HepG2 (cell line): ENCODE measurements at regions not wholly inside any gene's neighbourhood (a gene's known extent, or its start where the extent isn't known, plus 50 kb on each side); places are given as distances from the start of the nearest gene placed in this dataset.

ENCODE experiments used
- ATAC-seq: fragments of 200-7000 bp; cut with Tn5 transposase; 3 replicates; pipeline ENCODE4 v1.9.1; 2020; ENCODE audit warnings: mild to moderate bottlenecking, moderate library complexity
- BruUV-seq: library from RNA; stranded (reverse); fragments of 400-500 nt; replicated peaks from 2 replicates; lab custom pipeline; 2021; lab: Mats Ljungman, UMichigan
- CTCF ChIA-PET: fragments of 300-600 bp; formaldehyde crosslinking; extraction: SDS; loops from one replicate; lab custom pipeline; 2021; ENCODE audit warnings: low total read pairs, inconsistent platforms, low intra/inter-chr PET ratio; lab: Yijun Ruan, JAX
- POLR2A ChIA-PET: fragments of 350-600 bp; sonication (Branson Sonifier 250); formaldehyde crosslinking; loops from one replicate; lab custom pipeline; 2020; ENCODE audit warnings: antibody characterized with exemption, inconsistent platforms; lab: Yijun Ruan, JAX
- DNase-seq: peaks from one replicate; pipeline ENCODE4 v3.0.0-alpha.2; 2015; ENCODE audit warnings: low spot score
- FAIRE-seq: peaks from 3 replicates; lab custom pipeline; 2011; peaks lifted over from hg19 to GRCh38; lab: Jason Lieb, UNC
- H2AFZ ChIP-seq: one replicate; pipeline ENCODE4 v1.6.1; 2011; ENCODE audit warnings: low read length, inconsistent platforms
- H3K27ac ChIP-seq: fragments of 300-600 bp; 3 replicates; pipeline ENCODE4 v1.8.0; 2011; ENCODE audit warnings: mixed run types, mild to moderate bottlenecking, mixed read lengths, low read length, inconsistent platforms; ENCODE audit not compliant: insufficient read depth; ENCODE audit errors: extremely low read length
- H3K27me3 ChIP-seq, 2 experiments: fragments of 200-600 bp in 1 of 2; 2 replicates in 1 of 2; 3 replicates in 1 of 2; pipeline versions ENCODE4 v1.6.0 to v1.8.0; 2011; ENCODE audit warnings: low read length in 2 of 2, mild to moderate bottlenecking in 2 of 2, moderate library complexity in 2 of 2, inconsistent platforms in 1 of 2; ENCODE audit not compliant: insufficient read depth in 2 of 2, control insufficient read depth in 1 of 2
- H3K36me3 ChIP-seq, 2 experiments: fragments of 200-600 bp in 1 of 2; replicated peaks in 1 of 2; 2 replicates in 1 of 2; 3 replicates in 1 of 2; pipeline versions ENCODE4 v1.5.1 to v1.8.0; 2011; ENCODE audit warnings: low read length in 2 of 2, inconsistent platforms in 1 of 2; ENCODE audit not compliant: insufficient read depth in 2 of 2, control insufficient read depth in 1 of 2
- H3K4me1 ChIP-seq: 2 replicates; pipeline ENCODE4 v1.5.1; 2012; ENCODE audit warnings: low read length, inconsistent platforms; ENCODE audit not compliant: insufficient read depth
- H3K4me2 ChIP-seq: 2 replicates; pipeline ENCODE4 v1.6.0; 2011; ENCODE audit warnings: low read depth, low read length, inconsistent platforms
- H3K4me3 ChIP-seq, 3 experiments: fragments of 200-600 bp in 1 of 3; sonication (generic), shearing (Covaris generic) in 1 of 3; replicated peaks in 1 of 3; 2 replicates each; pipeline ENCODE4 v1.5.1; 2011 to 2016; ENCODE audit warnings: low read length in 3 of 3, inconsistent platforms in 2 of 3, low read depth in 2 of 3, mild to moderate bottlenecking in 2 of 3, control low read depth in 1 of 3, mixed read lengths in 1 of 3; ENCODE audit not compliant: insufficient read depth in 1 of 3
- H3K79me2 ChIP-seq: one replicate; pipeline ENCODE4 v1.6.1; 2011; ENCODE audit warnings: low read length, inconsistent platforms; ENCODE audit not compliant: insufficient read depth
- H3K9ac ChIP-seq: 2 replicates; pipeline ENCODE4 v1.6.0; 2011; ENCODE audit warnings: mild to moderate bottlenecking, low read depth, low read length, inconsistent platforms; ENCODE audit not compliant: insufficient read depth
- H3K9me3 ChIP-seq: 2 replicates; pipeline ENCODE4 v1.5.1; 2012; ENCODE audit warnings: mild to moderate bottlenecking, low read length
- H4K20me1 ChIP-seq: 2 replicates; pipeline ENCODE4 v1.6.0; 2011; ENCODE audit warnings: inconsistent platforms, mild to moderate bottlenecking, low read length, moderate library complexity; ENCODE audit not compliant: insufficient read depth
- CBX1 ChIP-seq: IDR thresholded peaks from one replicate; pipeline ENCODE4 v1.6.1; 2016; ENCODE audit warnings: antibody characterized with exemption, low read depth
- CEBPB ChIP-seq: IDR thresholded peaks from 2 replicates; pipeline ENCODE4 v1.6.1; 2011; ENCODE audit warnings: low read depth, low read length, improper control_type of control experiment, borderline replicate concordance
- KAT7 ChIP-seq: IDR thresholded peaks from 2 replicates; pipeline ENCODE4 v1.6.1; 2018; ENCODE audit warnings: borderline replicate concordance, missing compliant biosample characterization
- MEF2D ChIP-seq: sonication (generic); formaldehyde crosslinking; IDR thresholded peaks from 2 replicates; pipeline ENCODE4 v1.5.1; 2020; ENCODE audit warnings: mild to moderate bottlenecking, missing genetic modification reagents
- NCOA2 ChIP-seq: sonication (generic); formaldehyde crosslinking; IDR thresholded peaks from 2 replicates; pipeline ENCODE4 v1.8.0; 2022; ENCODE audit warnings: inconsistent platforms
- PHF5A ChIP-seq: IDR thresholded peaks from one replicate; pipeline ENCODE4 v1.6.1; 2018; ENCODE audit warnings: low read depth, missing genetic modification reagents; ENCODE audit not compliant: unreplicated experiment
- RBM39 ChIP-seq: fragments of 200-400 bp; formaldehyde crosslinking; IDR thresholded peaks from one replicate; pipeline ENCODE4 v1.6.1; 2018; ENCODE audit warnings: antibody characterized with exemption, mild to moderate bottlenecking, low read depth, low read length; ENCODE audit not compliant: poor library complexity, severe bottlenecking
- TFDP1 ChIP-seq: IDR thresholded peaks from 2 replicates; pipeline ENCODE4 v1.6.1; 2016; ENCODE audit warnings: missing compliant biosample characterization, missing genetic modification reagents, borderline replicate concordance
- ZNF121 ChIP-seq: sonication (generic); formaldehyde crosslinking; IDR thresholded peaks from 2 replicates; pipeline ENCODE4 v1.5.0; 2020; ENCODE audit warnings: mild to moderate bottlenecking, missing genetic modification reagents
- ZNF33A ChIP-seq: sonication (generic); formaldehyde crosslinking; IDR thresholded peaks from 2 replicates; pipeline ENCODE4 v1.5.1; 2020; ENCODE audit warnings: missing genetic modification reagents, mild to moderate bottlenecking, moderate library complexity, borderline replicate concordance
- ZNF543 ChIP-seq: sonication (generic); formaldehyde crosslinking; IDR thresholded peaks from 2 replicates; pipeline ENCODE4 v1.4.0; 2020; ENCODE audit warnings: mild to moderate bottlenecking, missing genetic modification reagents
- ZNF713 ChIP-seq: sonication (generic); formaldehyde crosslinking; IDR thresholded peaks from 2 replicates; pipeline ENCODE4 v1.4.0; 2020; ENCODE audit warnings: mild to moderate bottlenecking, missing genetic modification reagents
- WGBS: methylation state at CpG from one replicate; pipeline ENCODE4 v1.1.6; 2017; ENCODE audit warnings: low lambda C conversion rate; 5-methylcytosine and 5-hydroxymethylcytosine counted together
- in situ Hi-C: cut with HindIII; loops from 2 replicates; pipeline ENCODE4 v1.10.0; 2017; ENCODE audit warnings: low pct_unique_long_range_greater_than_20kb; ENCODE audit not compliant: extremely low pct_ligation_motif_present
- intact Hi-C: fragments of 100-400 bp; cut with micrococcal nuclease; formaldehyde crosslinking; loops from one replicate; pipeline ENCODE4 v1.10.0; 2022; ENCODE audit not compliant: unreplicated experiment
- TF ChIP-seq, protein P1 (sequence below): sonication (generic); formaldehyde crosslinking; IDR thresholded peaks from 2 replicates; pipeline ENCODE4 v1.4.0; 2020; ENCODE audit warnings: mild to moderate bottlenecking, missing genetic modification reagents
- TF ChIP-seq, protein P2 (sequence below): sonication (generic); formaldehyde crosslinking; IDR thresholded peaks from 2 replicates; pipeline ENCODE4 v1.4.0; 2020; ENCODE audit warnings: missing genetic modification reagents
- TF ChIP-seq, protein P3 (sequence below): sonication (generic); formaldehyde crosslinking; IDR thresholded peaks from 2 replicates; pipeline ENCODE4 v1.4.0; 2020; ENCODE audit warnings: low read depth, missing genetic modification reagents
- TF ChIP-seq, protein P4 (sequence below): sonication (generic); formaldehyde crosslinking; IDR thresholded peaks from 2 replicates; pipeline ENCODE4 v1.4.0; 2020; ENCODE audit warnings: missing genetic modification reagents

DNA sequence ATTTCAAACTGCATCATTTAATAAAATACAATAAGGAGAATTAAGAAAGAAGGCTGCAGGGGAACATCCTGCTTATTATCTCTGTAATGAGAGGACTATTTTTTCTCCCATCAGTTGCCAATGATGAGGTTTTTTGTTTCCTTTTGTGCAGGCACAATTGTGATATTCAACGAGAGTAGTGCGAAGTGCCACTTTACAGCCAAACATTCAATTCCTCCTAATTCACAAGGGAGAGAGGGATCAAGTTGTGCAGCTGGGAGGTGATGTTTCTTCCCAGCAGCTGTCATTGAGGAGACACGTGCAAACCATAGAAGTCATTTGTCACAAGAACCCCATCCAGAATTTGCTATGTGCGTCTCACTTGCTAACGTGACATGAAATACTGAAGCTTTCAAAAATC lies 81.6 kb upstream of the ICA1 start:
- WGBS, result 38% methylated on average over 5 of the region's 5 CpGs
- no peaks in the 10 kb centered on the region for H3K9me3 ChIP-seq
- FAIRE-seq, result no peak
- no peak overlapping the region for H2AFZ ChIP-seq
- in situ Hi-C loops, result no loop called here
- no peak for DNase-seq
- no peaks in the 10 kb centered on the region for H3K36me3 ChIP-seq
- BruUV-seq, result no TSS peak
- H4K20me1 ChIP-seq, result no peaks in the 10 kb centered on the region; the same call in 1 of the 2 replicates
- CTCF ChIA-PET, result no interaction called here
- intact Hi-C loops, result no loop called here
- no peak overlapping the region for H3K9ac ChIP-seq
- no peak overlapping the region for H3K4me2 ChIP-seq
- H3K27me3 ChIP-seq, result no peaks in the 10 kb centered on the region
- H3K4me3 ChIP-seq, result no peak overlapping the region
- POLR2A ChIA-PET, result no interaction called here
- no peak for ATAC-seq
- H3K27ac ChIP-seq, result no peak overlapping the region
- no peaks in the 10 kb centered on the region for H3K79me2 ChIP-seq
- H3K4me1 ChIP-seq, result no peaks in the 10 kb centered on the region
- TF ChIP-seq MEF2D (no peak), CEBPB (no peak), TFDP1 (CRISPR knock-in tag) (no peak), KAT7 (CRISPR knock-in tag) (no peak), ZNF713 (no peak), NCOA2 (CRISPR knock-in tag) (no peak), ZNF33A (no peak), RBM39 (no peak), ZNF121 (CRISPR knock-in tag) (no peak), CBX1 (no peak), PHF5A (no peak), ZNF543 (CRISPR knock-in tag) (no peak)
- TF ChIP-seq, protein P1, sequence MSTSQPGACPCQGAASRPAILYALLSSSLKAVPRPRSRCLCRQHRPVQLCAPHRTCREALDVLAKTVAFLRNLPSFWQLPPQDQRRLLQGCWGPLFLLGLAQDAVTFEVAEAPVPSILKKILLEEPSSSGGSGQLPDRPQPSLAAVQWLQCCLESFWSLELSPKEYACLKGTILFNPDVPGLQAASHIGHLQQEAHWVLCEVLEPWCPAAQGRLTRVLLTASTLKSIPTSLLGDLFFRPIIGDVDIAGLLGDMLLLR, result no peak
- TF ChIP-seq, protein P2, sequence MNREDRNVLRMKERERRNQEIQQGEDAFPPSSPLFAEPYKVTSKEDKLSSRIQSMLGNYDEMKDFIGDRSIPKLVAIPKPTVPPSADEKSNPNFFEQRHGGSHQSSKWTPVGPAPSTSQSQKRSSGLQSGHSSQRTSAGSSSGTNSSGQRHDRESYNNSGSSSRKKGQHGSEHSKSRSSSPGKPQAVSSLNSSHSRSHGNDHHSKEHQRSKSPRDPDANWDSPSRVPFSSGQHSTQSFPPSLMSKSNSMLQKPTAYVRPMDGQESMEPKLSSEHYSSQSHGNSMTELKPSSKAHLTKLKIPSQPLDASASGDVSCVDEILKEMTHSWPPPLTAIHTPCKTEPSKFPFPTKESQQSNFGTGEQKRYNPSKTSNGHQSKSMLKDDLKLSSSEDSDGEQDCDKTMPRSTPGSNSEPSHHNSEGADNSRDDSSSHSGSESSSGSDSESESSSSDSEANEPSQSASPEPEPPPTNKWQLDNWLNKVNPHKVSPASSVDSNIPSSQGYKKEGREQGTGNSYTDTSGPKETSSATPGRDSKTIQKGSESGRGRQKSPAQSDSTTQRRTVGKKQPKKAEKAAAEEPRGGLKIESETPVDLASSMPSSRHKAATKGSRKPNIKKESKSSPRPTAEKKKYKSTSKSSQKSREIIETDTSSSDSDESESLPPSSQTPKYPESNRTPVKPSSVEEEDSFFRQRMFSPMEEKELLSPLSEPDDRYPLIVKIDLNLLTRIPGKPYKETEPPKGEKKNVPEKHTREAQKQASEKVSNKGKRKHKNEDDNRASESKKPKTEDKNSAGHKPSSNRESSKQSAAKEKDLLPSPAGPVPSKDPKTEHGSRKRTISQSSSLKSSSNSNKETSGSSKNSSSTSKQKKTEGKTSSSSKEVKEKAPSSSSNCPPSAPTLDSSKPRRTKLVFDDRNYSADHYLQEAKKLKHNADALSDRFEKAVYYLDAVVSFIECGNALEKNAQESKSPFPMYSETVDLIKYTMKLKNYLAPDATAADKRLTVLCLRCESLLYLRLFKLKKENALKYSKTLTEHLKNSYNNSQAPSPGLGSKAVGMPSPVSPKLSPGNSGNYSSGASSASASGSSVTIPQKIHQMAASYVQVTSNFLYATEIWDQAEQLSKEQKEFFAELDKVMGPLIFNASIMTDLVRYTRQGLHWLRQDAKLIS (CRISPR knock-in tag), result no peak
- TF ChIP-seq, protein P3, sequence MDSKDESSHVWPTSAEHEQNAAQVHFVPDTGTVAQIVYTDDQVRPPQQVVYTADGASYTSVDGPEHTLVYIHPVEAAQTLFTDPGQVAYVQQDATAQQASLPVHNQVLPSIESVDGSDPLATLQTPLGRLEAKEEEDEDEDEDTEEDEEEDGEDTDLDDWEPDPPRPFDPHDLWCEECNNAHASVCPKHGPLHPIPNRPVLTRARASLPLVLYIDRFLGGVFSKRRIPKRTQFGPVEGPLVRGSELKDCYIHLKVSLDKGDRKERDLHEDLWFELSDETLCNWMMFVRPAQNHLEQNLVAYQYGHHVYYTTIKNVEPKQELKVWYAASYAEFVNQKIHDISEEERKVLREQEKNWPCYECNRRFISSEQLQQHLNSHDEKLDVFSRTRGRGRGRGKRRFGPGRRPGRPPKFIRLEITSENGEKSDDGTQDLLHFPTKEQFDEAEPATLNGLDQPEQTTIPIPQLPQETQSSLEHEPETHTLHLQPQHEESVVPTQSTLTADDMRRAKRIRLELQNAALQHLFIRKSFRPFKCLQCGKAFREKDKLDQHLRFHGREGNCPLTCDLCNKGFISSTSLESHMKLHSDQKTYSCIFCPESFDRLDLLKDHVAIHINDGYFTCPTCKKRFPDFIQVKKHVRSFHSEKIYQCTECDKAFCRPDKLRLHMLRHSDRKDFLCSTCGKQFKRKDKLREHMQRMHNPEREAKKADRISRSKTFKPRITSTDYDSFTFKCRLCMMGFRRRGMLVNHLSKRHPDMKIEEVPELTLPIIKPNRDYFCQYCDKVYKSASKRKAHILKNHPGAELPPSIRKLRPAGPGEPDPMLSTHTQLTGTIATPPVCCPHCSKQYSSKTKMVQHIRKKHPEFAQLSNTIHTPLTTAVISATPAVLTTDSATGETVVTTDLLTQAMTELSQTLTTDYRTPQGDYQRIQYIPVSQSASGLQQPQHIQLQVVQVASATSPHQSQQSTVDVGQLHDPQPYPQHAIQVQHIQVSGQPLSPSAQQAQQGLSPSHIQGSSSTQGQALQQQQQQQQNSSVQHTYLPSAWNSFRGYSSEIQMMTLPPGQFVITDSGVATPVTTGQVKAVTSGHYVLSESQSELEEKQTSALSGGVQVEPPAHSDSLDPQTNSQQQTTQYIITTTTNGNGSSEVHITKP (CRISPR knock-in tag), result no peak
- TF ChIP-seq, protein P4, sequence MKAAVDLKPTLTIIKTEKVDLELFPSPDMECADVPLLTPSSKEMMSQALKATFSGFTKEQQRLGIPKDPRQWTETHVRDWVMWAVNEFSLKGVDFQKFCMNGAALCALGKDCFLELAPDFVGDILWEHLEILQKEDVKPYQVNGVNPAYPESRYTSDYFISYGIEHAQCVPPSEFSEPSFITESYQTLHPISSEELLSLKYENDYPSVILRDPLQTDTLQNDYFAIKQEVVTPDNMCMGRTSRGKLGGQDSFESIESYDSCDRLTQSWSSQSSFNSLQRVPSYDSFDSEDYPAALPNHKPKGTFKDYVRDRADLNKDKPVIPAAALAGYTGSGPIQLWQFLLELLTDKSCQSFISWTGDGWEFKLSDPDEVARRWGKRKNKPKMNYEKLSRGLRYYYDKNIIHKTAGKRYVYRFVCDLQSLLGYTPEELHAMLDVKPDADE, result no peak
